Superior temporal gyrus (tissue), 1 donor: ENCODE measurements at regions not wholly inside any gene's neighbourhood (a gene's known extent, or its start where the extent isn't known, plus 50 kb on each side); places are given as distances from the start of the nearest gene placed in this dataset.
"Not testable (repeated sequence)": the region's sequence is repeated elsewhere in the genome, so short reads cannot be mapped to it uniquely, and the experiment has no call there.

Source experiments
- DNase-seq: peaks from one replicate; pipeline ENCODE4 v3.0.0-alpha.2; 2016; ENCODE audit errors: extremely low spot score

DNA sequence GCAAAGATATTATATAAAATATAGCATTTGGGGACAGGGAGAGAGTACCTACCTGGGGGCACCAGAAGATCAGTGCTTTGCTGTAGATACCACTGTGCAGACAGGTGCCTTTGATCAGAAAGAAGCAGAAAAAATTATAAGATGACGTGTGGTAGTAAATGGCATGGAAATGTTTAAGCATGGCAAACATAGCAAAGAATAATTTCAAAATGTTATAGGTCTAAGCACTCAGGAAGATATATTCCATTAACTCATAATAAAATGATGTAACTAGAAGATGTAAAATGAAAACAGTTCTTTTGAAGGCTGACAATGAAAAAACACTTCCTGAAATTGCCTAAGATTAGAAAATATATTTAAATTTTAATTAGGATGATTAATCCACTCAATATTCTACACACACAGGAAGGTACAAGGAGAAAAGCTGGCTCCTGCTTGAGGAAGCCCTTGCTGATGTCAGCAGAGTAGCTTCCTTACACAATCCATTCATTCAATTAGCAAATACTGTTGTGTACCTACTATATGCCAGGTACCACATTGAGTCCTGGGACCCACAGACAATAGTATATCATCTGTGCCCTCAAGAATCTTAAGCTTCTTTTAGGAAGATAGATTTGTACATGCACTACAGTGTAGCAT, 290.2 kb upstream of the CNR1 start:
- no peak for DNase-seq

DNA sequence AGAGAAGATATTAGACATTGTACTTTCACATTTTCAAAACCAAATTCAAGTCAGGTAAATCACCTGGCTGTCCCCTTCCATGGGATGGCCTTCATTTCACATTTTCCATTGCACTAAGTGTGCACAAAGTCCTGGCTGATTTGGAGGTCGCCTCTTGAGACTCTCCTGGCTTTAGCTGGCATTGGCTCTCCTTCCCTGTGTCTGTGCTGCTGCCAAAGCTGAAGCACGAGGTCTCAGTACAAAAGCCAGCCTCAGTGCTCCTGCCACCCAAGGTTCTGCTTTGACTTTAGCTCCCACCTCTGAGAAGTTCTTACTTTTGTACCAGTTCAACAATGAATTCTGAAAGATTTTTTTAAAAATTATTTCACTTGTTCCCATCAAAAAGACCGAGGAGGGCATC, 289.2 kb upstream of the CNR1 start:
- DNase-seq = no peak

DNA sequence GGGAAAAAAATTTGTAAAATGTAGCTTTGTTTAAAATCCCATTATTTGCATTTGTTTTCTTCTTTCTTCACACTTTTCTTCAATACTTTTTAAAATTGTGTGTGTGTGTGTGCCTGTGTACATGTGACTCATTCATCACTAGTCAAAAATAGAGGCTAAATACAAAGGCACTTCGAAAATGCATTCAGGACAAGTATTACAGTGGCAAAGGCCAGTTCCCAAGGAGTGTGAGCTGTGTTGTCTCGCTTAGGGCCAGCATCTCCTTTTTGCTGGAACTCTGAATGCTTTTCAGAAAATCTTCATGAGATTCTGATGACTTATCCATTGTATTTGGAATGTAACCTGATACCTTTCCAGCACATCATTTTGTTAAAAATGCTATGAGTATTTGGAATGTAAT, 288.5 kb upstream of the CNR1 start:
- no peak for DNase-seq

DNA sequence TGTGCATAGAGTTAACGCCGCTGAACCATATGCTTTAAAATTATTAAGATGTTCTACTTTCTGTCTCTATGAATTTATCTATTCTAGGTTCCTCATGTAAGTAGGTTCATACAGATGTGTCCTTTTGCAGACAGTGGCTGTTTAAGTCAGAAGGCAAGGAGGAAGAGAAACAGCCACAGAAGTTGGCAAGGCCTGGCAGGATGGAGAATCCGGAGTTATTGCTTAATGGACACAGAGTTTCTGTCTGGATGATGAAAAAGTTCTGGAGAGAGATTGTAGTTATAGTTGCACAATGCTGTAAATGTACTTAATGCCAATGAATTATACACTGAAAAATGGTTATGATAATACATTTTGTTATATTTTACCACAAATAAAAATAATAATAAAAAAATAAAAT, 283.6 kb upstream of the CNR1 start:
- DNase-seq = no peak

DNA sequence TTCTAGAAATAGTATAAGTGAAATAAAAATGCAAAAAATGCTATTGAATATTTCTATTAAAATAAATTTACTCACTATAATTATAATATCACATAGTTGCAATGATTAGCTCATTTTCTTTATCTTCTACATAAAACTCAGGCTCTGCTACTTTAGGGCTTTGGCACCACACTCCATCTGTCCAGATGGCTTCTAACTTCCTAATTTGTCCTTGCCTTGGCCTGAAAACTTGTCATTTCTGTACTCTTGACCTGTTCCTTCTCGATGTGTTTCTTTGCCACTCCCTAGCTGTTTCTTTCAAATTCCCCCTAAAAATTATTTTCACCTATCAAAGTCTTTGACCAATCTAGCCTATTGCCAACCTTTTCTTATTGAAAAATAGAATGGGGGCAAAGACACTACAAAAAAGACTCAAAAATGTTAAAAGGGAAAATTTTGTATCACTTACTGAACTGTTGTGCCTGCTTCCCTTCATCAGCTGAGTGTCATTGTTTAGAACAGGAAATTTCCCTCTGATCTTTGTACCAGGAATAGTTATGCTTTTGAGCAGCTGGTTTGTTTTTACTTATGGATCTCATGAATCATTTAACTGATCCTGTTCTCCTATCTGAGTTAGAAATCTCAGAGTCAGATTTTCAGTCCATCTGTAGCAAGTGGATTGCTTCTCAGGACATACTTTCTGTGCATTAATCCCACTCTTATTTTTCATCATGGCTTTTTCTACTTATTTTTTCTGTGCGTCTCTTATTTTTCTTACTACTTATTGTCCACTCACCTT, 279.2 kb upstream of the CNR1 start:
- no peak for DNase-seq

DNA sequence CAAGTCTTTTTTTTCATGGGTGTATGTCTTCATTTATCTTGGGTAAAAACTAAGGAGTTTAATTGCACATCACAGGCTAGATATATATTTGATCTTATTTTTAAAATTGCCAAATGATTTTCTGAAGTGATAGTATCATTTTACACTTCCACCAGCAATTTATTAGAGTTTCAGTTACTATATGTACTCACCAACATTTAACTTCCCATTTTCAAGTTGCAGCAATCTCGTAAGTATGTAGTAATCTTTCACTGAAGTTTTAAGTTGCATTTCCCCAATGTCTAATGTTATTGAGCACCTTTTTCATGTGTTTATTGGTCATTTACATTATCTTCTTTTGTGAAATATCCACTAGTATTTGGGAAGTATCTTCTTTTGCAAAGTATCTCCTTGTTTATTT, 277.4 kb upstream of the CNR1 start:
- no peak for DNase-seq

DNA sequence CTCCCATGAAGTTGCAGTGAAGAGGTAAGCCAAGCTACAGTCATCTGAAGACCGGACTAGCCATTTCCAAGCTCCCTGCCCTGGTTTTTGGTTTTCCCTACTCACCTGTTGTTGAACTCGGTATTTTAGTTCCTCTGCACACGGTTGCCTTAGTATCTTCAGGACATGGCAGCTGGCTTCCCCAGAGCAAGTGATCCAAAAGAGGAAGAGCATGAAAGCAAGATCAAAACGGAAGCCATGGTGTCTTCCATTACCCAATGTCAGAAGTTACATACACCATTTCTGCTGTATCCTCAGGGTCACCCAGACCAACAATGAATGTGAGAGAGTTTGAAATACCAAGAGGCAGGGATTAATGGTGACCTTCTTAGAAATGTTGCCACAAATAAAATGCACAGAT, 276.6 kb upstream of the CNR1 start:
- DNase-seq = no peak

DNA sequence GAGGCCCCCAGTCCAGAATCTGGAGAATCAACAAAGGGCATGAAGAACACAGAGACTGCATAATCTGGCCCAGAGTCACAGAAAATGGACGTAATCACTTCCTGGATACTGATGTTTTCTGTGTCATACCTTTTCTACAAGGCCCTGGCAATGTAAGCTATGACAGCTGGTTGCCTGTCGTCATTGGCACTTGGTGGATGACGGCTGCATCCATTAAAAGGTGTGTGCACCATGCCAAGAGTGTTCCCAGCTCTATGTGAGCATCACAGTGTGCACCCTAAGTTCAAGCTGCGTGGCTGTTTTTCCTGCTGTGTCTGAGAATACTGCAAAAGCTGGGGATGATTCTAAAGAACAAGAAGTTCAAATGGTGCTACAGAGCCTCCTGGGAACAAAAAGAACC, 275.2 kb upstream of the CNR1 start:
- DNase-seq = no peak

DNA sequence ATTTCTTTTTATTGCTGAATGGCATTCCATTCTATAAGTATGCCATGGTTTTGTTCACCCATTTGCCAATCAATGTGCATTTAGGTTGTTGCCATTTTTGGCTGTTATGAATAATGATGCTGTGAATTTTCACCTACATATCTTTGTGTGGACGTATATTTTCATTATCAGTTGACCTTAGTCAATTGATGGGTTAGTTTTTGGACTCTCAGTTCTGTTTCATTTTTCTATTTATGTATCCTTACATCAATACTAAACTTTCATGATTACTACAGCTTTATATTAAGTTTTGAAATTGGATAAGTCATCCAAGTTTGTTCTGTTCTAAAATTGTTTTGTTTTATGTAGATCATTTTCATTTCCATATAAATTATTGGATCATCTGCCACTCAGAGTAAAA, 261.9 kb upstream of the CNR1 start:
- no peak for DNase-seq

DNA sequence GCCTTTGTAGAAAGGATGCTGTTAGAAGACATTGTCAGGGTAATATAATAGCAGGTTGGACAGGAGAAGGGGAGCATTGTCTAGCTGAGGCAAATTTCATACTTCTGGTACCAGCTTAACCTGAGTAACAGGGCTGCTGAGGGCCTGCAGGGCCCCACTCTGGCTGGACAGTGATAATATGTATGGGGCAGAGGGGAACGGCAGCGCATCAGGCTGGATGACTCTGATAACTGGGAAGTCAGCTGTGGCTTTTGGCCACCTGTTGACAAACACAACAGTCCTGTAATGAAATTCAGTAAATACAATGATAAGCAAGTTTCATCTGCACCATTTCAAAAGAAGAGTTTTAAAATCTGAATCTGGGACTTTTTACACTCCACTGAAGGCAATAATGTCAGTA, 259.9 kb upstream of the CNR1 start:
- DNase-seq = no peak

DNA sequence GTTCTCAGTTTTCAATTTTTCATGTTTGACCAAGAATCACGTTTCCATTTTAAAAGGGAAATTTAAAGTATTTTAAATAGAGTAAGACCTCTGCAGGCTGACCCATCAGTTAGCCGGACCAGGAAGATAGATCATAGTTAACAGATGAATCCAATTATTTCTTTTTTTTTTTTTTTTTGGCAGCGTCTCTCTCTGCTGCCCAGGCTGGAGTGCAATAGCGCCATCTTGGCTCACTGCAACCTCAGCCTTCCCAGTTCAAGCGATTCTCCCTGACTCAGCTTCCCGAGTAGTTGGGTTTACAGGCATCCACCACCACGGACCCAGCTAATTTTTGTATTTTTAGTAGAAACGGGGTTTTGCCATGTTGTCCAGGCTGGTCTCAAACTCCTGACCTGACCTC, 256.7 kb upstream of the CNR1 start:
- no peak for DNase-seq

DNA sequence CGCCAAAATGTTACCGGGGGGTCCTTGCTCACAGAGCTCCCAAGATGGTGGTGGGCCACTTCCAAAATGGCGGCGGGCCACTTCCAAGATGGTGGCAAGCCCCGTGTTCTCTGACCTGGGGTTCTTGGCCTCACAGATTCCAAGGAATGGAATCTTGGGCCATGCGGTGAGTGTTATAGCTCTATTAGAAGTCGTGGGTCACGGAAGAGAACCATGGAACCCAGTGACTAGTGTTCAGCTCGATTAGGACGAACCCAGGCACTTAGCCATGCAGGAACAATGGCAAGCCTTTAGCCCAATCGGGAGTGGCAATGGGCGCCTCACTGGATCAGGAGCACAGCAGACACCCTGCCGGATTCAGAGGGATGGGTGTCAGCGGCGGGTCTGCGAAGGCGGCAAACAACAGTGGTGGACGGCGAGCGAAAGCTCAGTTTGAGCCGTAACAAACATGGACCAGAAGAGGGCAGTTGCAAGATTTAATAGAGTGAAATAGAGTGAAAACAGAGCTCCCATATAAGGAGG, 254.9 kb upstream of the CNR1 start:
- DNase-seq = not testable (repeated sequence)

DNA sequence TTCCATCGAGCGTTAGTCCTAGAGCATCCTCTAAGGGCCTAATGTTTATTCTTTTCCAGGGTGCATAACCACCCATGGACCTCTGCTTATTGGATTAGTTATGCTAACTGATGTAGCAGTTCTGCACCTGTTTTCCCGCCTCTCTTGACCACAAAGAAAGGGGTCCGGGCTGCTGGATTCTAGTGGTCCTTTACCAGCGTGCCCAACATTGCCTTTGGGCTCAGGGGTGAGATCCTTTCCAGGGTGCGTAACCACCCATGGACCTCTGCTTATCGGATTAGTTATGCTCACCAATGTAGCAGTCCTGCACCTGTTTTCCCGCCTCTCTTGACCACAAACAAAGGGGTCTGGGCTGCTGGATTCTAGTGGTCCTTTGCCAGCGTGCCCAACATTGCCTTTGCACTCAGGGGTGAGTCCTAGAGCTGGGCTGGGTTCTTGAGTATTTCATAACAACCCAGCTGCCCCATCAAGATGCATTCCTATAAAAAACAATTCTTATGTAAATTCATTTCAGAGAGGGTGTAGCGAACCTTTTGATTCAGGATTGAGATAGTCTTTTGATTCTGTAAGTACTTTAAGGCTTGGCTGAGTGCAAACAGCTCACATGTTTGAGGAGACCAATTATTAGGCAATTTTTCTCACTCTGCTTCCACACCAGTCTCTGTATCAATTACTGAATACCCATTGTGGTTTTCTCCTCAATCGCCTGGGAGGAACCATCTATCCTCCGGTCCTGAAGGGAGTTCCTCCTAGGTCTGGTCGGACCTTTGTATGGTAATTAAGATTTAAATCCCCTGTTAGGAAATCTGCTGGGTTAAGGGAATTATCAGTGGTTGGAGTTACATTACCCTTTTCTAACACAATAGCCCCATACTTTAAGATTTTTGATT, 253.0 kb upstream of the CNR1 start:
- DNase-seq = not testable (repeated sequence)

DNA sequence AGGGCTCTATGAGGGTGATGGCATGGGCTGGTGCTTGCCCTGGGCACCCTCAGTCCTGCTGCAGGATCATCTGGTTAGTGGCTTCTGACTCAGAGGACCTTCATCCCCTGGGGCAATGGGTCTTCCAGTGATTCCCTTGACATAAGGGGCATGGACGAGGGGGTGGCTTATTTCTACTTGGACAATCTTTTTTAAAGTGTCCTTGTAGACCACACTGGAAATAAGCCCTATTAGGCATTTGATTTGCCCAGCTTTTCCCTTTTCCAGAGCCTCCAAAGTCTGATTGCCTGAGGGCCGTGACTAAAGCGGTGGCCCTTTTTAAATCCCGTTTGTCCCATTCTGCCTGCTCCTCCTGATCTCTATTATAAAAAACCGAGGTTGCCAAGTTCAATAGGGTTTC, 251.2 kb upstream of the CNR1 start:
- not testable (repeated sequence) for DNase-seq

DNA sequence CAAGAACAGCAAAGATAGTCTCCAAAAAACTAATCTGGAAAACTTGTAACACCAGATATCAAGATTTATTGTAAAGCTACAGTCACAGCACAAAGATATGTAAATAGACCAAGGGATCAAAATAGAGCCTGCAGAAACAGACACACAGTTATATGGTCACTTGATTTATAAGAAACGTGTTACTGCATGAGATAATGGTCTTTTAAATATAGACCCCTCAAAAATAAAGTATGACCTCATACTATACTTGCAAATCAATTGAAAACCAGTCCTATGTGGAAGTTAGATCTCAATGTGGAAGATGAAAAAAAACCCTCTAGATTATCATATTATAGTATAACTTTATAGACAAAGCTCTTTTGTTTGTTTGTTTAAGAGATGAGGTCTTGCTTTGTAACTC, 247.3 kb upstream of the CNR1 start:
- no peak for DNase-seq

DNA sequence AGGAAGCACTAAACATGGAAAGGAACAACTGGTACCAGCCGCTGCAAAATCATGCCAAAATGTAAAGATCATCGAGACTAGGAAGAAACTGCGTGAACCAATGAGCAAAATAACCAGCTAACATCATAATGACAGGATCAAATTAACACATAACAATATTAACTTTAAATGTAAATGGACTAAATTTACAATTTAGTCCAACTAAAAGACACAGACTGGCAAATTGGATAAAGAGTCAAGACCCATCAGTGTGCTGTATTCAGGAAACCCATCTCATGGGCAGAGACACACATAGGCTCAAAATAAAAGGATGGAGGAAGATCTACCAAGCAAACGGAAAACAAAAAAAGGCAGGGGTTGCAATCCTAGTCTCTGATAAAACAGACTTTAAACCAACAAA, 242.2 kb upstream of the CNR1 start:
- not testable (repeated sequence) for DNase-seq

DNA sequence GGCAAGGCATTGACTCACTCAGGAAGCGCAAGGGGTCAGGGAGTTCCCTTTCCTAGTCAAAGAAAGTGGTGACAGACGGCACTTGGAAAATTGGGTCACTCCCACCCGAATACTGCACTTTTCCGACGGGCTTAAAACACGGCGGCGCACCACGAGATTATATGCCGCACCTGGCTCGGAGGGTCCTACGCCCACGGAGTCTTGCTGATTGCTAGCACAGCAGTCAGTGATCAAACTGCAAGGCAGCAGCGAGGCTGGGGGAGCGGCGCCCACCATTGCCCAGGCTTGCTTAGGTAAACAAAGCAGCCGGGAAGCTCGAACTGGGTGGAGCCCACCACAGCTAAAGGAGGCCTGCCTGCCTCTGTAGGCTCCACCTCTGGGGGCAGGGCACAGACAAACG, 240.5 kb upstream of the CNR1 start:
- DNase-seq = not testable (repeated sequence)

DNA sequence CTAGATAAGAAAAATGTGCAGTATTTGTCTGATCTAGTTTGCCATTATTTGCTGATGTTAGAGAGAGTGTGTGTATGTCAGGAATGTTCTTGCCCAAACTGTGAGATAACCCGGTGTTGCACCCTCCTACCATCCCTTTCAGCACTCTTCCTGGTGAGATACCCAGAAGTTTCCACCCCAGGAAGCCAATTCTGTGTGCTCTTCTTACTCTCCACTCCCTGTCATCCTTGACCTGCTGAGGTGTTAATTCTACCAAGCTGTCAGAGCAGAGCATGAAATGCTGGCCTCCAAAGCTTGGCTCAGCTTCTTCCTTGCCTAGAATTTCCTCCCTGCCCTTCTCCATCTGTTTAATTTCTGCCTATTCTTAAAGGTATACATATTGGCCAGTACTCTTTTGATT, 237.3 kb upstream of the CNR1 start:
- DNase-seq = no peak

DNA sequence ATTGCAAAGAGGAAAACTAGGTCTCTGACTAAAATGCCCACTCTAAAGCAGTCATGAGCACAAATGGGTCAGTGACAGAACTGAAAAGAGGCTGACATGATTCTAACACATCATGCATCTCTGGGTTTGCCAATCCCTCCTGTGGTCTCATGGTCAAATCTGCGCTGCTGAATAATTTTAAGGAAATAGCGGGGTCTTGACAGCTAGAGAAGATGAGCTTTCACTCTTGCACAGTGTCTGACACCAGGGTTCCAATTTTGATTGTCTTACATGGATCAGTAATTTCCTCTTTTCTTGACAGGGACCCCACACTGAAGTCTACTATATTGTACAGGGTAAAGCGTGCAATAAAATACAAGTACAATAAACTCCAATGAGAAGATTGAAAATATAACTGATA, 236.8 kb upstream of the CNR1 start:
- no peak for DNase-seq

DNA sequence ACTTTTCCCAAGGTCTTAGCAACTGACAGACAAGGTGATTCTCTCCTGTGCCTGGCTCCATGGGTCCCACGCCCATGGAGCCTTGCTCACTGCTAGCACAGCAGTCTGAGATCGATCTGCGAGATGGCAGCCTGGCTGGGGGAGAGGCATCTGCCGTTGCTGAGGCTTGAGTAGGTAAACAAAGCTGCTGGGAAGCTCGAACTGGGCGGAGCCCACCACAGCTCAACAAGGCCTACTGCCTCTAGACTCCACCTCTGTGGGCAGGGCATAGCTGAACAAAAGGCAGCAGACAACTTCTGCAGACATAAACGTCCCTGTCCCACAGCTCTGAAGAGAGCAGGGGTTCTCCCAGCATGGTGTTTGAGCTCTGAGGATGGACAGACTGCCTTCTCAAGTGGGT, 224.9 kb upstream of the CNR1 start:
- DNase-seq = not testable (repeated sequence)

DNA sequence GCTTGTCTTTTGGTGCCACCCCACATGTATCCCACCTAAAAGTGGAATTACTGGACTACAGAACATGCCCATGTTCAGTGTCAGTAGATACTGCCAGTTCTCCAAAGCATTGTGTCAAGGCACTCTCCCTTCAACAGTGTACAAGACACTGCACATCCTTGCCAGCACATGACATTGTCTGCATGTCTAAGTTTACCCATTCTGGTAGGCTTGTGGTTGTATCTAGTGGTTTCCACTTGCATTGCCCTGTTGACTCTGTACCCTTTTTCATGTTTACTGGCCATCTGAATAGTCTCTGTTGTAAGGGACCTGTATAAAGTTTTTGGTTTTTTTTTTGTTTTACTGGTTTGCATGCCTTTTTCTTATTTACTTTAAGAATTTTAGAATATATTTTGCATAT, 222.4 kb upstream of the CNR1 start:
- DNase-seq = no peak

DNA sequence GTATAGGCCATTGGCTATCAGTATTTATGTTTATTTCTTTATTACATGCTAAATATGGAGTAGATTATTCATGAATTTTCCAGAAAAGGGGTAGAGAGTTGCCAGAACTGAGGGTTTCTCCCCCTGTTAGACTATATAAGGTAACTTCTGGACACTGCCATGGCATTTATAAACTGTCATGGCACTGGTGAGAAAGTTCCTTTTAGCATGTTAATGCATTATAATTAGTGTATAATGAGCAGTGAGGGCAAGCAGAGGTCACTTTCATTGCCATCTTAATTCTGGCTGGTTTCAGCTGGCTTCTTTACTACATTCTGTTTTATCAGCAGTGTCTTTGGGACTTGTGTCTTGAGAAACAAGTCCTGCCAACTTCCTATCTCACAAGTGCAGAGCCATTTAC, 220.0 kb upstream of the CNR1 start:
- no peak for DNase-seq
